DND-41 (cell line): ENCODE measurements at regions not wholly inside any gene's neighbourhood (a gene's known extent, or its start where the extent isn't known, plus 50 kb on each side); places are given as distances from the start of the nearest gene placed in this dataset.

ENCODE experiments used
- ATAC-seq: fragments of 200-7000 bp; cut with Tn5 transposase; 3 replicates; pipeline ENCODE4 v1.9.1; 2021; ENCODE audit warnings: low read depth; ENCODE audit not compliant: insufficient read depth
- DNase-seq: peaks from one replicate; pipeline ENCODE4 v3.0.0-alpha.2; 2020
- H2AFZ ChIP-seq: 2 replicates; pipeline ENCODE4 v1.6.0; 2012; ENCODE audit warnings: low read depth, low read length
- H3K27ac ChIP-seq: 2 replicates; pipeline ENCODE4 v1.5.1; 2012; ENCODE audit warnings: low read length, inconsistent platforms
- H3K27me3 ChIP-seq: fragments of 200-600 bp; sonication (generic); 2 replicates; pipeline ENCODE4 v1.6.0; 2012; ENCODE audit warnings: low read length, mild to moderate bottlenecking, inconsistent platforms; ENCODE audit not compliant: insufficient read depth, poor library complexity
- H3K36me3 ChIP-seq: 2 replicates; pipeline ENCODE4 v1.5.1; 2012; ENCODE audit warnings: low read length, inconsistent platforms; ENCODE audit not compliant: insufficient read depth
- H3K4me1 ChIP-seq: 2 replicates; pipeline ENCODE4 v1.5.1; 2012; ENCODE audit warnings: mild to moderate bottlenecking, low read length; ENCODE audit not compliant: insufficient read depth
- H3K4me2 ChIP-seq: 2 replicates; pipeline ENCODE4 v1.6.0; 2012; ENCODE audit warnings: mild to moderate bottlenecking, moderate library complexity, low read length, inconsistent platforms; ENCODE audit not compliant: insufficient read depth
- H3K4me3 ChIP-seq, 2 experiments: fragments of 200-600 bp in 1 of 2; shearing (Covaris generic) in 1 of 2; 2 replicates each; pipeline ENCODE4 v1.5.1; 2012 to 2016; ENCODE audit warnings: inconsistent platforms in 2 of 2, low read length in 2 of 2, mild to moderate bottlenecking in 2 of 2, low read depth in 1 of 2, moderate library complexity in 1 of 2
- H3K79me2 ChIP-seq: 2 replicates; pipeline ENCODE4 v1.6.0; 2012; ENCODE audit warnings: low read length, inconsistent platforms; ENCODE audit not compliant: insufficient read depth
- H3K9ac ChIP-seq: 2 replicates; pipeline ENCODE4 v1.6.0; 2012; ENCODE audit warnings: low read depth, mild to moderate bottlenecking, inconsistent platforms, low read length, moderate library complexity
- H3K9me3 ChIP-seq: 2 replicates; pipeline ENCODE4 v1.5.1; 2012; ENCODE audit warnings: low read length, moderate library complexity, mild to moderate bottlenecking, inconsistent platforms; ENCODE audit not compliant: insufficient read depth, severe bottlenecking
- H4K20me1 ChIP-seq: 2 replicates; pipeline ENCODE4 v1.6.0; 2012; ENCODE audit warnings: low read length; ENCODE audit not compliant: insufficient read depth
- EZH2 ChIP-seq: IDR thresholded peaks from 3 replicates; pipeline ENCODE4 v1.6.1; 2012; ENCODE audit warnings: borderline replicate concordance, low read depth, mild to moderate bottlenecking, moderate library complexity, low read length, inconsistent platforms; ENCODE audit not compliant: severe bottlenecking
- TF ChIP-seq, protein P1 (sequence below): IDR thresholded peaks from 2 replicates; pipeline ENCODE4 v1.5.1; 2012; ENCODE audit warnings: borderline replicate concordance, low read length, moderate library complexity, mild to moderate bottlenecking; ENCODE audit not compliant: poor library complexity, severe bottlenecking; ENCODE audit errors: extremely low read depth

DNA sequence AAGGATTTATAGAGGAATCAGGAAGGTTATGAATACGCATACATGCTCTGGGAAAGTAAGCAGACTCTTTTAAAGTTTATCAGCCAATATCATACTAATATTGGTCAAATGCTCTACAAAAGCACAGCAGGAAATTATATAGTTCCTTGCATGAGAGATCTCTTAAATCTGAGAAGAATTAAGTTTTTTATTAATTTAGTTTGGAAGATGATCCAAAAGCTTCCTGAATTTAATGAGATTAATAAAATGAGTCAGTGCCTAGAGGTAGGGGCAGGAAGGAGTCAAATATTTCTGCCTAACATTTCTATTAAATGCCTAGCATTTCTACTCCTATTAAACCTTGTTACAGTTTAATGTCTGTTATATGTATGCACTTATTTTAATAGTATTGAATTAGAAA is 1608.2 kb downstream of the GRIK2 start:
- TF ChIP-seq, protein P1, sequence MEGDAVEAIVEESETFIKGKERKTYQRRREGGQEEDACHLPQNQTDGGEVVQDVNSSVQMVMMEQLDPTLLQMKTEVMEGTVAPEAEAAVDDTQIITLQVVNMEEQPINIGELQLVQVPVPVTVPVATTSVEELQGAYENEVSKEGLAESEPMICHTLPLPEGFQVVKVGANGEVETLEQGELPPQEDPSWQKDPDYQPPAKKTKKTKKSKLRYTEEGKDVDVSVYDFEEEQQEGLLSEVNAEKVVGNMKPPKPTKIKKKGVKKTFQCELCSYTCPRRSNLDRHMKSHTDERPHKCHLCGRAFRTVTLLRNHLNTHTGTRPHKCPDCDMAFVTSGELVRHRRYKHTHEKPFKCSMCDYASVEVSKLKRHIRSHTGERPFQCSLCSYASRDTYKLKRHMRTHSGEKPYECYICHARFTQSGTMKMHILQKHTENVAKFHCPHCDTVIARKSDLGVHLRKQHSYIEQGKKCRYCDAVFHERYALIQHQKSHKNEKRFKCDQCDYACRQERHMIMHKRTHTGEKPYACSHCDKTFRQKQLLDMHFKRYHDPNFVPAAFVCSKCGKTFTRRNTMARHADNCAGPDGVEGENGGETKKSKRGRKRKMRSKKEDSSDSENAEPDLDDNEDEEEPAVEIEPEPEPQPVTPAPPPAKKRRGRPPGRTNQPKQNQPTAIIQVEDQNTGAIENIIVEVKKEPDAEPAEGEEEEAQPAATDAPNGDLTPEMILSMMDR, result no peak
- TF ChIP-seq EZH2, result no peak
- H3K27ac ChIP-seq, result no peak overlapping the region
- H3K36me3 ChIP-seq, result no peaks in the 10 kb centered on the region
- no peak overlapping the region for H2AFZ ChIP-seq
- no peaks in the 10 kb centered on the region for H3K27me3 ChIP-seq
- no peak overlapping the region for H3K4me3 ChIP-seq
- H3K4me1 ChIP-seq, result no peaks in the 10 kb centered on the region
- no peak overlapping the region for H3K4me2 ChIP-seq
- no peaks in the 10 kb centered on the region for H4K20me1 ChIP-seq
- DNase-seq (no peak), ATAC-seq (no peak)
- no peaks in the 10 kb centered on the region for H3K9me3 ChIP-seq
- no peak overlapping the region for H3K9ac ChIP-seq
- no peaks in the 10 kb centered on the region for H3K79me2 ChIP-seq

DNA sequence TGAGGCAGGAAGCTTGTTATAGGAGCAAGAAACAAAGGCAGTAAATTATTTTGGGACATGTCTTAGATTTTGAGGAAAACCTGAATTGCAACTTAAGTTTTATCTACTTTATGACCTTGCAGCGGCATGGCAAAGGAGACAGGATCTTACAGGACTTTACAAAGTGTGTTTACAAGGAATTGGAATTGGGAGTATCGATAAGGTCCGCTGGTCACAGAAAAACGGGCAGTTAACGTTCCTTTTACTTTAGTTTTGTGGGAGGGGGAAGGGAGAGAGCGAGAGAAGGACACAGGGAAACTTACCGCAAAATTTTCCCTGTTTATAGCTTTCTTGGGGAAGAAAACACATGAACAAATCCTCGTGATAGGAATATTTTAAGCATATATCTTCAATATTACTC is 1607.2 kb downstream of the GRIK2 start:
- Histone ChIP-seq H4K20me1 (no peaks in the 10 kb centered on the region), H3K9me3 (no peaks in the 10 kb centered on the region), H3K27me3 (no peaks in the 10 kb centered on the region), H3K79me2 (no peaks in the 10 kb centered on the region), H3K4me3 (no peak overlapping the region), H3K9ac (no peak overlapping the region), H3K27ac (no peak overlapping the region), H3K4me1 (no peaks in the 10 kb centered on the region), H3K4me2 (no peak overlapping the region), H2AFZ (no peak overlapping the region), H3K36me3 (no peaks in the 10 kb centered on the region)
- TF ChIP-seq, protein P1, result no peak
- TF ChIP-seq EZH2, result no peak
- no peak for DNase-seq
- ATAC-seq, result no peak

DNA sequence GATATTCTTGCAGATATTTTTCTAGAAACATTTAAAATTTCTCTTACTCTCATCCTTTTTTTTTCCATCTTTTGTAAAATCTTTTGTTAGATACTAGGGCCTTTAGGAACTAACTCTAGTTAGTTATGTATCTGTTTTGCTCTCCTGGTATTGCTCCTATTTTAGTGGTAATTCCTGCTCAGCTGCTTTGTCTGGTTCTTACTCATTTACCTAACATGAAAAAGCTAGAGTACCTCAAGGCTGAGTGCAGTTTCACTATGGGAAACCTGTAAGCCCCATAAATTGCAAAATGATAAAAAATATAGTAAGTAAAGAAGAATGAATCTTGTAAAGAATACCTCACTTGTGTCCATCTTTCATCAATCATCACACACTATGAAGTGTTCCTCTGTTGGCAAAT is 1602.0 kb downstream of the GRIK2 start:
- no peak overlapping the region for H2AFZ ChIP-seq
- no peak for DNase-seq
- TF ChIP-seq EZH2, result no peak

DNA sequence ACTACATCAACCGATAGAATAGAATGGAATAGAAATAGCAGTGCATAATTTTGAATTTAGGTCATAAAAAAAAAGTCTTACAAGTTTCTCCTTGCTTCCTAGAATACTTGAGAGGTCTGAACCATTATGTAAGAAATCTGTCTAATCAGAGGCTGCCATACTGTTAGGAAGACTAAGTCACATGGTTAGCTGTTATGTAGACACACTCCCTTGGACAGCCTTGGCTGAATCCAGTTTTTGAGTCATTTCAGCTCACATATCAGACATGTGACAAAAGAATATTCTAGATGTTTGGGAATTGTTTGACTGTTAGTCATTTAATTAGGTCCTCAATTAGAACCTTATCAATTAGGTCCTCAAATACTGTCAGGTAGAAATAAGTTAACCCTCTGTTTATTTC is 1601.4 kb downstream of the GRIK2 start:
- Histone ChIP-seq H3K4me2 (no peak overlapping the region), H4K20me1 (no peaks in the 10 kb centered on the region), H2AFZ (no peak overlapping the region), H3K4me1 (no peaks in the 10 kb centered on the region), H3K4me3 (no peak overlapping the region), H3K9ac (no peak overlapping the region), H3K27me3 (no peaks in the 10 kb centered on the region), H3K36me3 (no peaks in the 10 kb centered on the region), H3K9me3 (no peaks in the 10 kb centered on the region), H3K79me2 (no peaks in the 10 kb centered on the region), H3K27ac (no peak overlapping the region)
- DNase-seq (no peak), ATAC-seq (no peak)
- TF ChIP-seq EZH2, result no peak
- TF ChIP-seq, protein P1, result no peak

More for the DNA sequence above, 1602.0 kb downstream of the GRIK2 start:
- ATAC-seq, result no peak
- no peaks in the 10 kb centered on the region for H3K79me2 ChIP-seq
- H3K27ac ChIP-seq, result no peak overlapping the region
- no peaks in the 10 kb centered on the region for H3K36me3 ChIP-seq
- H3K4me3 ChIP-seq, result no peak overlapping the region
- no peaks in the 10 kb centered on the region for H3K27me3 ChIP-seq
- no peaks in the 10 kb centered on the region for H4K20me1 ChIP-seq
- no peak overlapping the region for H3K4me2 ChIP-seq
- H3K4me1 ChIP-seq, result no peaks in the 10 kb centered on the region
- H3K9ac ChIP-seq, result no peak overlapping the region
- H3K9me3 ChIP-seq, result no peaks in the 10 kb centered on the region
